ENCODE measurements at regions not wholly inside any gene's neighbourhood (a gene's known extent, or its start where the extent isn't known, plus 50 kb on each side); places are given as distances from the start of the nearest gene placed in this dataset.
A peak's percentile ranks its signal among the peaks of the same experiment; 100 is the strongest.

GRCh38 chr13:57991041-57991440, 359.5 kb downstream of the PCDH17 start:
- CTCF ChIA-PET: no interaction called here

DNA sequence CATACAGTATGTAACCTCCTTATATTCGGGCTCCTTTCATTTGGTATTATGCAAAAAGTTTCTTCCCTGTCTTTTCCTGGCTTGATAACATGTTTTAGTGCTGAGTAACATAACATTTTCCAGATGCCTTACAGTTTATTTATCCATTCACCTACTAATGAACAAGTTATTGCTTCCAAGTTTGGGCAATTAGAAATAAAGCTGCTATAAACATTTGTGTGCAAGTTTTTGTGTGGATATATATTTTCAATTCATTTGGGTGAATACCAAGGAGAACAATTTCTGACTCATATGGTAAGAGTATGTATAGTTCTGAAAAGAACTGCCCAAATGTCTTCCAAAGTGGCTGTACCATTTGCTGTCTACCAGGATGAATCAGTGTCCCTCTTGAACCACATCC, 360.9 kb downstream of the PCDH17 start:
- Histone ChIP-seq H3K4me3 (ENCODE audit: low read length) (no peak overlapping the region), H3K36me3 (ENCODE audit: low read depth, low read length) (no peaks in the 10 kb centered on the region), H4K20me1 (ENCODE audit: low read length) (no peaks in the 10 kb centered on the region), H3K9me3 (ENCODE audit: low read length) (no peaks in the 10 kb centered on the region), H3K4me1 (ENCODE audit: insufficient read depth, low read length) (no peaks in the 10 kb centered on the region), H3K9ac (ENCODE audit: low read length) (no peak overlapping the region), H3K27me3 (ENCODE audit: low read length) (no peaks in the 10 kb centered on the region), H2AFZ (ENCODE audit: low read length) (no peak overlapping the region), H3K79me2 (ENCODE audit: low read length) (no peaks in the 10 kb centered on the region), H3K9me2 (replicated peaks; ENCODE audit: low read length) (no peaks in the 10 kb centered on the region), H3K4me2 (ENCODE audit: low read length) (no peak overlapping the region), H3F3A (ENCODE audit: low read length, unreplicated experiment) (no peaks in the 10 kb centered on the region), H3K27ac (ENCODE audit: low read length) (no peak overlapping the region)
- ChIA-PET POLR2A (ENCODE audit: unreplicated experiment) (no interaction called here), CTCF (no interaction called here)
- no peak for DNase-seq
- TF ChIP-seq EZH2phosphoT487 (IDR thresholded peaks at IDR 0.05; ENCODE audit: borderline replicate concordance, low read length): no peak
- no peak for TF ChIP-seq EZH2 (IDR thresholded peaks at IDR 0.05; ENCODE audit: low read length, unreplicated experiment)
- TF ChIP-seq, protein P1, sequence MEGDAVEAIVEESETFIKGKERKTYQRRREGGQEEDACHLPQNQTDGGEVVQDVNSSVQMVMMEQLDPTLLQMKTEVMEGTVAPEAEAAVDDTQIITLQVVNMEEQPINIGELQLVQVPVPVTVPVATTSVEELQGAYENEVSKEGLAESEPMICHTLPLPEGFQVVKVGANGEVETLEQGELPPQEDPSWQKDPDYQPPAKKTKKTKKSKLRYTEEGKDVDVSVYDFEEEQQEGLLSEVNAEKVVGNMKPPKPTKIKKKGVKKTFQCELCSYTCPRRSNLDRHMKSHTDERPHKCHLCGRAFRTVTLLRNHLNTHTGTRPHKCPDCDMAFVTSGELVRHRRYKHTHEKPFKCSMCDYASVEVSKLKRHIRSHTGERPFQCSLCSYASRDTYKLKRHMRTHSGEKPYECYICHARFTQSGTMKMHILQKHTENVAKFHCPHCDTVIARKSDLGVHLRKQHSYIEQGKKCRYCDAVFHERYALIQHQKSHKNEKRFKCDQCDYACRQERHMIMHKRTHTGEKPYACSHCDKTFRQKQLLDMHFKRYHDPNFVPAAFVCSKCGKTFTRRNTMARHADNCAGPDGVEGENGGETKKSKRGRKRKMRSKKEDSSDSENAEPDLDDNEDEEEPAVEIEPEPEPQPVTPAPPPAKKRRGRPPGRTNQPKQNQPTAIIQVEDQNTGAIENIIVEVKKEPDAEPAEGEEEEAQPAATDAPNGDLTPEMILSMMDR (conservative IDR thresholded peaks at IDR 0.05; ENCODE audit: low read depth, low read length): no peak
- intact Hi-C loops (cut with micrococcal nuclease): no loop called here
- ATAC-seq: no peak
- BruUV-seq (replicated peaks): no TSS peak

More at GRCh38 chr13:57991041-57991440, 359.5 kb downstream of the PCDH17 start:
- Histone ChIP-seq H3K4me3 (ENCODE audit: low read length) (no peak overlapping the region), H3K79me2 (ENCODE audit: low read length) (no peaks in the 10 kb centered on the region), H3K4me1 (ENCODE audit: insufficient read depth, low read length) (no peaks in the 10 kb centered on the region), H4K20me1 (ENCODE audit: low read length) (no peaks in the 10 kb centered on the region), H3K4me2 (ENCODE audit: low read length) (no peak overlapping the region), H3K27ac (ENCODE audit: low read length) (no peak overlapping the region), H3F3A (ENCODE audit: low read length, unreplicated experiment) (no peaks in the 10 kb centered on the region), H3K9me2 (replicated peaks; ENCODE audit: low read length) (no peaks in the 10 kb centered on the region), H3K27me3 (ENCODE audit: low read length) (no peaks in the 10 kb centered on the region), H3K36me3 (ENCODE audit: low read depth, low read length) (no peaks in the 10 kb centered on the region), H2AFZ (ENCODE audit: low read length) (no peak overlapping the region), H3K9ac (ENCODE audit: low read length) (no peak overlapping the region), H3K9me3 (ENCODE audit: low read length) (no peaks in the 10 kb centered on the region)
- POLR2A ChIA-PET (ENCODE audit: unreplicated experiment): no interaction called here
- TF ChIP-seq EZH2phosphoT487 (IDR thresholded peaks at IDR 0.05; ENCODE audit: borderline replicate concordance, low read length): no peak
- TF ChIP-seq EZH2 (IDR thresholded peaks at IDR 0.05; ENCODE audit: low read length, unreplicated experiment): no peak
- TF ChIP-seq, protein P1 (conservative IDR thresholded peaks at IDR 0.05; ENCODE audit: low read depth, low read length): no peak
- ATAC-seq (no peak), DNase-seq (no peak)
- intact Hi-C loops (cut with micrococcal nuclease): no loop called here
- BruUV-seq (replicated peaks): no TSS peak

DNA sequence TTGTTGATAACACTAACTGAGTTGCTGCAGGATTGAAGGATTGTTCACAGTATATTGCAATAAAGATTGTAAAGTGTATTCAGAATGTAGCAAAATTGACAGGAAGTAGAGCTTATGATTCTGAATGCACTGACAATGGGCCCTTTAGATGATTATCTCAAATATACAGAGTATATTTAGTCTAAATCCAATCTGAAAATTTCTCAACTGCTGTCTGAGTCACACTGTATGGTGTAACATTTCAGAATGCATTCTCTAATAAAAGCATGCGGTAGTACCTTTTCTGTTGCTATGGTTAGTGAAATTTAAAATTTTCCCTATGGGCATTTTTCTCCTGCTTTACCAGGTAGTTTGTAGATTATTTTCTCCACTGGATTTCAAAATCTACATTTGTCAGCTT, 365.2 kb downstream of the PCDH17 start:
- no peak overlapping the region for H3K4me2 ChIP-seq (ENCODE audit: low read length)
- no peak overlapping the region for H3K4me3 ChIP-seq (ENCODE audit: low read length)
- no peaks in the 10 kb centered on the region for H4K20me1 ChIP-seq (ENCODE audit: low read length)
- no peaks in the 10 kb centered on the region for H3K9me3 ChIP-seq (ENCODE audit: low read length)
- intact Hi-C loops (cut with micrococcal nuclease): no loop called here
- no peaks in the 10 kb centered on the region for H3K4me1 ChIP-seq (ENCODE audit: insufficient read depth, low read length)
- no peak for TF ChIP-seq EZH2 (IDR thresholded peaks at IDR 0.05; ENCODE audit: low read length, unreplicated experiment)
- TF ChIP-seq, protein P1 (conservative IDR thresholded peaks at IDR 0.05; ENCODE audit: low read depth, low read length): no peak
- TF ChIP-seq EZH2phosphoT487 (IDR thresholded peaks at IDR 0.05; ENCODE audit: borderline replicate concordance, low read length): no peak
- H3K27ac ChIP-seq (ENCODE audit: low read length): no peak overlapping the region
- peak; percentile 22 for DNase-seq
- H3K36me3 ChIP-seq (ENCODE audit: low read depth, low read length): no peaks in the 10 kb centered on the region
- H3F3A ChIP-seq (ENCODE audit: low read length, unreplicated experiment): no peaks in the 10 kb centered on the region
- no peaks in the 10 kb centered on the region for H3K27me3 ChIP-seq (ENCODE audit: low read length)
- ChIA-PET CTCF (no interaction called here), POLR2A (ENCODE audit: unreplicated experiment) (no interaction called here)
- no peaks in the 10 kb centered on the region for H3K9me2 ChIP-seq (replicated peaks; ENCODE audit: low read length)
- H3K9ac ChIP-seq (ENCODE audit: low read length): no peak overlapping the region
- no peak overlapping the region for H2AFZ ChIP-seq (ENCODE audit: low read length)
- H3K79me2 ChIP-seq (ENCODE audit: low read length): no peaks in the 10 kb centered on the region
- peak; percentile 51; the same call in 1 of the 2 replicates for ATAC-seq
- BruUV-seq (replicated peaks): no TSS peak
